GM18951 (cell line): ENCODE measurements at regions not wholly inside any gene's neighbourhood (a gene's known extent, or its start where the extent isn't known, plus 50 kb on each side); places are given as distances from the start of the nearest gene placed in this dataset.
"Not testable (repeated sequence)": the region's sequence is repeated elsewhere in the genome, so short reads cannot be mapped to it uniquely, and the experiment has no call there.

Experiments used
- POLR2A ChIP-seq: IDR thresholded peaks from 4 replicates; pipeline ENCODE4 v1.6.1; 2011; ENCODE audit warnings: mild to moderate bottlenecking; ENCODE audit not compliant: insufficient read length, insufficient read depth; ENCODE audit errors: extremely low read depth
- in situ Hi-C: fragments of 300-500 bp; cut with MboI; formaldehyde crosslinking; loops from one replicate; pipeline ENCODE4 v1.12.0; 2022; ENCODE audit warnings: low sequenced_read_pairs, mixed read lengths, inconsistent platforms; ENCODE audit not compliant: unreplicated experiment

GRCh38 chr20:1761116-1761515 lies 103.5 kb upstream of the SIRPG start:
- TF ChIP-seq POLR2A = no peak
- in situ Hi-C loops = no loop called here

GRCh38 chr20:1758765-1759164 lies 101.2 kb upstream of the SIRPG start:
- in situ Hi-C loops = no loop called here
- TF ChIP-seq POLR2A = no peak

DNA sequence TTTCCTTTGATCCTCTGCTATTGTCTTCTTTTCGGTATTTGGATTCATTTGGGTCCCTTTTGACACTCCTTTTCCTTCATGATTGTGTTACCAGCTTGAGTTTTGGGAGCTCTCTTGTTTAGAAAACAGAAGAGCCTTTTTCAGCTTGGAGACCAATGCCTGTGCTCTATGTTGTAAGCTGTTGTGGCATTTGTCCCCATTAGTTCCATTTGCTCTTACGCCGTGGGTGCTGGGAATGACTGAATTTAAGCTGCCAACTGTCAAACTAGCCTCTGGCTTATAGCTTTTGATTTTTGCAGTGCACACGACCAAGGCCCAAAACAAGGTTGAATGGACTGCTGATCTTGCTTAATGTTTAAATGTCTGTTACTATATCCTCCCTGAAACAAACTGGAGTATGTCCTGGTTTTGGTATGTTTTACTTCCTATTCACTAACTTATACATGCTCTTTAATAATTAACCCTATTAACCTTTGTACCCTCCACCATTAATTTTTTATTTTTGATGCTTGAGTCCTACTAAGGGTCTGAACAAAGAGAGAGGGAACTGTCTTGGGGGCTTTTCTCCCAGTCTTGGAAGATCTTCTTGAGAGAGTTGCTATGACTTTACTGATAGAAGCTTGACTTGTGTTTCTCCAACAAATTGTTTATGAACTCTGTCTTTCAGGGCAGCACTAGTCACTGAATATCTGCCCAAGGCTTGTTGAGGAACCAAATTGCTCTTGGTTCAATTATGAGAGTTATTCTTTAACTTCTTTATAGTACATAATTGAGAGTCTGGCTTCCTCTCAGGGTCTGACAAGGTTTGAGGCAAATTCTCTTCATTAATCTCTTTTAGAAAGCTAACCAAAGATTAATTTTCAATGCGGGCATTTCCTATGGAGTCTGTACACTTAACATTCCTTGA lies 100.3 kb upstream of the SIRPG start:
- TF ChIP-seq POLR2A = no peak
- in situ Hi-C loops = no loop called here

- no peak for TF ChIP-seq POLR2A
- in situ Hi-C loops = no loop called here
These were observed 99.5 kb upstream of the SIRPG start for GRCh38 chr20:1757072-1757471.

DNA sequence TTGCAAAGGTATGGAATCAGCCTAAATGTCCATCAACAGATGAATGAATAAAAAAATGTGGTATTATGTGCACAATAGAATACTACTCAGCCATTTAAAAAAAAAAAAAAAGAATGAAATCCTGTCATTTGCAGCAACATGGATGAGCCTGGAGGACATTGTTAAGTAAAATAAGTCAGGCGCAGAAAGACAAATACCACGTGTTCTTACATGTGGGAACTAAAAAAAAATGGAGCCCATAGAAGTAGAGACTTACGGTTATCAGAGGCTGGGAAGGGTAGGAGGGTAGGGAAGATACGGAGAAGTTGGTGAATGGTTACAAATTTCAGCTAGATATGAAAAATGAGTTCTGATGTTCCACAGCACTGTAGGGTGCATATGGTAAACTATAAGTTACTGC lies 97.2 kb upstream of the SIRPG start:
- TF ChIP-seq POLR2A = no peak
- in situ Hi-C loops = no loop called here

DNA sequence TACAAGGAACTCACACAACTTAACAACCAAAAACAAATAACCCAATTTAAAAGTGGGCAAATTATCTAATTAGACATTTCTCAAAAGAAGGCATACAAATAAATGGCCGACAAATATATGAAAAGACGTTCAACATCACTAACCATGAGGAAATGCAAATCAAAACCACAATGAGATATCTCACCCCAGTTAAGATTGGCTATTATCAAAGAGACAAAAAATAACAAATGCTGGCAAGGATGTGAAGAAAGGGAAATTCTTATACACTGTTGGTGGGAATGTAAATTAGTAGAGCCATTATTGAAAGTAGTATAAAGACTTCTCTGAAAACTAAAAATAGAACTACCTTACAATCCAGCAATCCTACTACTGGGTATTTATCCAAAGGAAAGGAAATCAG lies 96.7 kb upstream of the SIRPG start:
- in situ Hi-C loops = no loop called here
- no peak for TF ChIP-seq POLR2A

- in situ Hi-C loops = no loop called here
These were observed 94.5 kb upstream of the SIRPG start for GRCh38 chr20:1752045-1752444.

DNA sequence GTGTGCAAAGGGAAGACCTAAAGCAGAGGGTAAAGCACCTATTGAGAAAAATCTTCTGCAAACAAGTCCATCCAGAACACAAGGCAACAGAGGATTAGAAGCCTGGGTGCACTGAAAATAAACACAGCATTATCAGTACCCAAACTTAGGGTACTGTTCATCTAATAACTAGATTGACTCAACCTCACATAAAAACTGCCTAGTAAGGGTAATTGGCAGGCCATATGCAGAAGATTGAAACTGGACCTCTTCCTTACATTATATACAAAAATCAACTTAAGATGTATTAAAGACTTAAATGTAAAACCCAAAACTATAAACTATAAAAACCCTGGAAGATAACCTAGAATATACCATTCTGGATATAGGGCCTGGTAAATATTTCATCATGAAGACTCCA lies 91.2 kb upstream of the SIRPG start:
- in situ Hi-C loops = no loop called here
- no peak for TF ChIP-seq POLR2A

More at GRCh38 chr20:1752045-1752444, 94.5 kb upstream of the SIRPG start:
- TF ChIP-seq POLR2A = no peak

- no peak for TF ChIP-seq POLR2A
- in situ Hi-C loops = no loop called here
These were observed 90.5 kb upstream of the SIRPG start for GRCh38 chr20:1747953-1748577.

DNA sequence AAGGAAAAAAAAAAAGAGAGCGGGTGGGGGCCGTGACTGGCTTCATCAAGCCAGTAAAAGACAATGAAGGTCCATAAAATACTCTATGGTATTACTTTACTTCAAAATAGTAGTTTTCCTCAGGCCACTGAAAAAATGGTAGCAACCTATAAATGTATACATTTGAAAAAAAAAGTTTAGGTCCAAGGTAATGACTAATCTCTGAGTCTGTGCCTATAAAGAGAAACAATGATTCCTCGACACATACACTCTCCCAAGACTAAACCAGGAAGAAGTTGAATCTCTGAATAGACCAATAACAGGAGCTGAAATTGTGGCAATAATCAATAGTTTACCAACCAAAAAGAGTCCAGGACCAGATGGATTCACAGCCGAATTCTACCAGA lies 84.5 kb upstream of the SIRPG start:
- in situ Hi-C loops = not testable (repeated sequence)

DNA sequence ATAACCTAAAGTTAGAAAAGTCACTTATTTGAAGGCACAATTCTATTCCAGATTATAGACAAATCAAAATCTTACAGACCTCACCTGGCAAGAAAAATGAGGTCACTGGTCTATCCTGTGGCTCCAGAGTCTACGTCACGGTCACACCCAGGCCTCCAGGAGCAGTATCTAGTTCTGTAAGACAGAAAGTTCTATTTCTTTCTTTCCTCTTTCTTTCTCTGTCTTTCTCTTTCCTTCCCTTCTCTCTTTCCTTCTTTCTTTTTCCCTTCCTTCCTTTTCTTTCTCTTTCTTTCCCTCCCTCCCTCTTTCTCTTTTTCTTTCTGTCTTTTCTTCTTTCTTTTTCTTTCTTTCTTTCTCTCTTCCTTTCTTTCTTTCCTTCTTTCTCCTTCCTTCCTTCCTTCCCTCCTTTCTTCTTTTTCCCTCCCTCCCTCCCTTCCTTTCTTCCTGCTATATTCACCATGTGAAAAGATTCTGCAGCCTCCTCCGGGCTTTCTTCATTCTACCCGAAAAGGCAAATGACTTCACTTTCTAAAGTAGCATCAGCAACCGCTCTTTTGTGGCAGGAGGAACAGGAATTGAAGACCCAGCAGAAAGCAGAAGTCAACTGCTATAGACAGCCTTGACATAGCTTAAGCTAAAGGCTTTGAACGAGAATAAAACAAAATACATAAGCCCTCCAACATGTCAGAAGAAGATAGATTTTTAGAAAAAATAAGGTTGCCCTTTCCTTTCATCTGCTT lies 83.9 kb upstream of the SIRPG start:
- in situ Hi-C loops = no loop called here
- no peak for TF ChIP-seq POLR2A

DNA sequence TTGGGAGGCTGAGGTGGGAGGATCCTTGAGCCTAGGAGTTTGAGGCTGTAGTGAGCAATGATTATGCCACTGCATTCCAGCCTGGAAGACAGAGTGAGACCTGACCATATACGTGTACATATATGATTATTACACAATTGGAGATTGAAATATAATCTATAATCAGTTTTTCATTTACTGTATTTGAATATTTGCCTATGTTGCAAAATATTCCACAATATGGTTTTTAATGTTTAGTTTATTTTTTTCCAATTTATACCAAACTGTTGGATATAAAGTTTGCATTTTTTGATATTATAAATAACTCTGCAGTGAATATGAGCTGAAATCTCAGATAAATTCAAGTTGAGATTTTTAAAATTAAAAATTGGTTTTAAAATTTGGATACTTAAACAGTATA lies 79.6 kb upstream of the SIRPG start:
- in situ Hi-C loops = no loop called here
- no peak for TF ChIP-seq POLR2A

- in situ Hi-C loops = no loop called here
- no peak for TF ChIP-seq POLR2A
These were observed 78.0 kb upstream of the SIRPG start for GRCh38 chr20:1735417-1736089.
